ENCODE measurements at regions not wholly inside any gene's neighbourhood (a gene's known extent, or its start where the extent isn't known, plus 50 kb on each side); places are given as distances from the start of the nearest gene placed in this dataset.

DNA sequence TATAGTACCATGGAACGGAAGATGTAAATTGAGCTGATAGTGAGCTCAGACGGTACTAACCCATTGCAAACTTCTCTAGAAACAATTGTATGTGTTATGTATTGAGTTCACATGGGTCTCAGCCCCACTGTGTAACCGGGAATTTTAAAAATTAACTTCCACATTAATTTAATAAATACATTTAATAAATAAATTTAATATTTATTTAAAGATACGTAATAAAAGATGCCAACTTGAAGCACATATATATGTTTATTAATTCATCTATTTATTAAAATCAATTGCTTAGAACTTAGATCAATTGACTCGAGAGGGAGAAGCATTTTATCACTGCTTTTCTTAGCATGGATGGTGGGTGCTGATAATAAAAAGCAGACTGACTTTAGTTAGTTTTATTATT lies 170.1 kb upstream of the NPVF start:
- no peaks in the 10 kb centered on the region for H3K27me3 ChIP-seq (ENCODE audit: control insufficient read depth, insufficient read depth, low read length)
- H3K36me3 ChIP-seq (ENCODE audit: control insufficient read depth in 2 of 3, insufficient read depth in 3 of 3, low read length in 3 of 3), result no peaks in the 10 kb centered on the region
- no peaks in the 10 kb centered on the region for H3K9me3 ChIP-seq (ENCODE audit: control insufficient read depth in 2 of 3, insufficient read depth in 1 of 3, low read length in 3 of 3)
- no peak overlapping the region for H3K9ac ChIP-seq (ENCODE audit: low read length in 3 of 3)
- intact Hi-C loops (cut with DNase I), result loop anchor here (10.0 kb wide), 2 partner anchors 166 to 456 kb away; no protein-coding TSS in a partner anchor
- no peak for TF ChIP-seq CTCF (IDR thresholded peaks at IDR 0.05; ENCODE audit: borderline replicate concordance, extremely low read depth, insufficient read depth)
- no peak overlapping the region for H3K4me3 ChIP-seq (ENCODE audit: low read length in 3 of 3)
- no peak for DNase-seq
- peaks cover 0 to 2% (median 0%) of the 10 kb centered on the region in 3 donors for H3K4me1 ChIP-seq (ENCODE audit: control insufficient read depth in 2 of 3, insufficient read depth in 2 of 3, low read depth in 1 of 3, low read length in 3 of 3)
- H3K27ac ChIP-seq (ENCODE audit: low read depth in 2 of 2, low read length in 2 of 2), result no peak overlapping the region
- no peak for FAIRE-seq

GRCh38 chr7:25399000-25399750 lies 170.9 kb upstream of the NPVF start:
- DNase-seq, result no peak

GRCh38 chr7:25402532-25402931 lies 174.2 kb upstream of the NPVF start:
- FAIRE-seq (no peak), DNase-seq (no peak)
- intact Hi-C loops (cut with DNase I), result no loop called here

More at GRCh38 chr7:25399000-25399750, 170.9 kb upstream of the NPVF start:
- Histone ChIP-seq H3K27ac (ENCODE audit: low read depth in 2 of 2, low read length in 2 of 2) (no peak overlapping the region), H3K9me3 (ENCODE audit: control insufficient read depth in 2 of 3, insufficient read depth in 1 of 3, low read length in 3 of 3) (no peaks in the 10 kb centered on the region), H3K36me3 (ENCODE audit: control insufficient read depth in 2 of 3, insufficient read depth in 3 of 3, low read length in 3 of 3) (no peaks in the 10 kb centered on the region), H3K27me3 (ENCODE audit: control insufficient read depth, insufficient read depth, low read length) (no peaks in the 10 kb centered on the region), H3K4me3 (ENCODE audit: low read length in 3 of 3) (no peak overlapping the region), H3K9ac (ENCODE audit: low read length in 3 of 3) (no peak overlapping the region), H3K4me1 (ENCODE audit: control insufficient read depth in 2 of 3, insufficient read depth in 2 of 3, low read depth in 1 of 3, low read length in 3 of 3) (peaks cover 0 to 2% (median 0%) of the 10 kb centered on the region in 3 donors)
- TF ChIP-seq CTCF (IDR thresholded peaks at IDR 0.05; ENCODE audit: borderline replicate concordance, extremely low read depth, insufficient read depth), result no peak
- no peak for FAIRE-seq
- intact Hi-C loops (cut with DNase I), result loop anchor here (10.0 kb wide), 2 partner anchors 166 to 456 kb away; no protein-coding TSS in a partner anchor

More at GRCh38 chr7:25402532-25402931, 174.2 kb upstream of the NPVF start:
- Histone ChIP-seq H3K4me1 (ENCODE audit: control insufficient read depth in 2 of 3, insufficient read depth in 2 of 3, low read depth in 1 of 3, low read length in 3 of 3) (no peaks in the 10 kb centered on the region), H3K9ac (ENCODE audit: low read length in 3 of 3) (no peak overlapping the region), H3K36me3 (ENCODE audit: control insufficient read depth in 2 of 3, insufficient read depth in 3 of 3, low read length in 3 of 3) (no peaks in the 10 kb centered on the region), H3K27ac (ENCODE audit: low read depth in 2 of 2, low read length in 2 of 2) (no peak overlapping the region), H3K4me3 (ENCODE audit: low read length in 3 of 3) (no peak overlapping the region), H3K9me3 (ENCODE audit: control insufficient read depth in 2 of 3, insufficient read depth in 1 of 3, low read length in 3 of 3) (no peaks in the 10 kb centered on the region), H3K27me3 (ENCODE audit: control insufficient read depth, insufficient read depth, low read length) (no peaks in the 10 kb centered on the region)
- no peak for TF ChIP-seq CTCF (IDR thresholded peaks at IDR 0.05; ENCODE audit: borderline replicate concordance, extremely low read depth, insufficient read depth)

Data from kidney (tissue), 13 donors.